ENCODE measurements at regions not wholly inside any gene's neighbourhood (a gene's known extent, or its start where the extent isn't known, plus 50 kb on each side); places are given as distances from the start of the nearest gene placed in this dataset.

DNA sequence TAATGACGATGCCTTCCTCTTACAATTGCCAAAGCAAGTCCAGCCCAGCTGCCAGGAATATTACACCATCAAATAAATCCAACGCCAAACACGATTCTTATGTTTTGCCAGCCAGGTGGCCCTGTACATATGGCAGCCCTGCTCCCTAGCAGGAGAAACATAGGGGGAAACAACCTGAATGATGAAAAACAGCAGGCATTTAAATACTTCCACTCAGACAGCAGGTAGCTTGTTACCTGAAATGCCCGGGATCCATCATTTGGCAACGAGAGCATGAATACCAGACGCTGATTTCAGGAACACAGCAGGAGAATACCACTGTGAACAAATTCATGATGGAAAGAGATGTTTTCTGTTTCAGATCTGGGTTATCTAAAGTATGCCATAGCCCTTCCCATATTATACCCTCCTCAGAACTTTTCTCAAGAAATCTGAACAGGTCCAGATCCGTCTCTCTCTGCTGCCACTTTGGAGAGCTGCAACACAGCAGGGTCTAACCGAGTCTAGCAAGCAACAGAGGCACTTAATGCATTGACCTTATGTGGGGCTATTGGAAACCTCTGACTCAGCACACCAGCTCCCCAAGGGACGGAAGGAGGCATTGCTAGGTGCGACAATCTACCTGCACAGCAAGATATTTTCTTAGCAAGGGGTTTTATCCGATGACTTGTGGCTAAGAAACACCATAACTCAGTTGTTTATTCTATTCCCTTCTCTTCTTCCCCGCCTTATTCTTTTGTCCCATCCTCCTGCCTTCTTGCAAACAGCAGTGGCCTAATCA, 166.3 kb downstream of the BARHL2 start:
- TF ChIP-seq, protein P1, sequence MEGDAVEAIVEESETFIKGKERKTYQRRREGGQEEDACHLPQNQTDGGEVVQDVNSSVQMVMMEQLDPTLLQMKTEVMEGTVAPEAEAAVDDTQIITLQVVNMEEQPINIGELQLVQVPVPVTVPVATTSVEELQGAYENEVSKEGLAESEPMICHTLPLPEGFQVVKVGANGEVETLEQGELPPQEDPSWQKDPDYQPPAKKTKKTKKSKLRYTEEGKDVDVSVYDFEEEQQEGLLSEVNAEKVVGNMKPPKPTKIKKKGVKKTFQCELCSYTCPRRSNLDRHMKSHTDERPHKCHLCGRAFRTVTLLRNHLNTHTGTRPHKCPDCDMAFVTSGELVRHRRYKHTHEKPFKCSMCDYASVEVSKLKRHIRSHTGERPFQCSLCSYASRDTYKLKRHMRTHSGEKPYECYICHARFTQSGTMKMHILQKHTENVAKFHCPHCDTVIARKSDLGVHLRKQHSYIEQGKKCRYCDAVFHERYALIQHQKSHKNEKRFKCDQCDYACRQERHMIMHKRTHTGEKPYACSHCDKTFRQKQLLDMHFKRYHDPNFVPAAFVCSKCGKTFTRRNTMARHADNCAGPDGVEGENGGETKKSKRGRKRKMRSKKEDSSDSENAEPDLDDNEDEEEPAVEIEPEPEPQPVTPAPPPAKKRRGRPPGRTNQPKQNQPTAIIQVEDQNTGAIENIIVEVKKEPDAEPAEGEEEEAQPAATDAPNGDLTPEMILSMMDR (IDR thresholded peaks at IDR 0.05; ENCODE audit: borderline replicate concordance, control extremely low read depth, extremely low read depth, insufficient read depth, missing control alignments): no peak
- in situ Hi-C loops (cut with MboI; ENCODE audit: low sequenced_read_pairs, unreplicated experiment): no loop called here
- no peak for DNase-seq (ENCODE audit: low spot score)

DNA sequence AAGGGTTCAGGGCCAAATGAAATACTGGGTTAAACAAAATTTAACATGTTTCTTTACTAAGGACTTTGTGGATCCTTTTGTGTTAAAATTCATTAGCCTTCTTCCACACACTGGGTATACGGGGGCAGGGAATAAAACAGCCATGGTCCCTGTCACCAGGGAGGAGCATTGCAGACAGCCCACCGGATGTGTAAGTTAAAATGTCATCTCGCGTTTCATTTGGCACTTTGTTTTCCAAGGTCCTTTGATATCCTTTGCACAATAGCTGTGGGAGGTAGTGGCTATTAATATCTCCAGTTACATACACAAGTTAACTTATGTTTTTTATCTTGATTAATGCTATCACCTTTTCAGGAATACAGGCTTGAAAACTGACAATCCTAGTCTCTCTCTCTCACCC, 172.7 kb downstream of the BARHL2 start:
- DNase-seq (ENCODE audit: low spot score): no peak
- TF ChIP-seq, protein P1 (IDR thresholded peaks at IDR 0.05; ENCODE audit: borderline replicate concordance, control extremely low read depth, extremely low read depth, insufficient read depth, missing control alignments): no peak
- in situ Hi-C loops (cut with MboI; ENCODE audit: low sequenced_read_pairs, unreplicated experiment): no loop called here

GRCh38 chr1:90537606-90538362, 179.3 kb downstream of the BARHL2 start:
- no peak for DNase-seq (ENCODE audit: low spot score)
- TF ChIP-seq, protein P1 (IDR thresholded peaks at IDR 0.05; ENCODE audit: borderline replicate concordance, control extremely low read depth, extremely low read depth, insufficient read depth, missing control alignments): no peak
- in situ Hi-C loops (cut with MboI; ENCODE audit: low sequenced_read_pairs, unreplicated experiment): no loop called here

DNA sequence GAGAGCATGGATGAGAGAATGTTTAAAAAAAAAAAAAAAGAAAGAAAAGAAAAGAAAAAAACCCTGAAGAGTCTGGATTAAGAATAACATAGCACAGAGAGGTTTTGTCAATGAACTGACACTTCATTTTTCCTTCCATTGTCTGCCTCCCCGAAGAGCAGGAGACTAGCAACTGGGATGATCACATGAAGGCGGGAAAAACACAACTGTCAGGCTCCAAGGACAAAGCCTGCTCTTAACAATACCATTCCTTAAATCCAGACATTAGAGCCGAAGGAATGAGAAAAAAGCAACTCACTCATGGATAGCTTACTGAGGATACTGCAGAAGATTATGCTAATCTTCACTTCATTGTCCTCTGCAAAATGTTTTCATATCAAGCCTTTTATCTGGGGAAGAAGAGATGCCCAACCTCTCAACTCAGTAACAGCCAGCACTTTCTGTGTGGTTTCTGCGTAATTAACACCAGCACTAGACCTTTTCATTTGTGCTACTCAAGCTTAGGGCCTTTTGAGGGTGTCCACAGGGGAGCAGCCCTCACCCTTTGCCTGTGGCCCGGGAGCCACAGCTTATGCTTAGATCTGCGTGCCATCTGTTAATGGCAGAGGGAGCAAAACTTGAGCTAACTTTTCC, 182.3 kb downstream of the BARHL2 start:
- DNase-seq (ENCODE audit: low spot score): no peak

DNA sequence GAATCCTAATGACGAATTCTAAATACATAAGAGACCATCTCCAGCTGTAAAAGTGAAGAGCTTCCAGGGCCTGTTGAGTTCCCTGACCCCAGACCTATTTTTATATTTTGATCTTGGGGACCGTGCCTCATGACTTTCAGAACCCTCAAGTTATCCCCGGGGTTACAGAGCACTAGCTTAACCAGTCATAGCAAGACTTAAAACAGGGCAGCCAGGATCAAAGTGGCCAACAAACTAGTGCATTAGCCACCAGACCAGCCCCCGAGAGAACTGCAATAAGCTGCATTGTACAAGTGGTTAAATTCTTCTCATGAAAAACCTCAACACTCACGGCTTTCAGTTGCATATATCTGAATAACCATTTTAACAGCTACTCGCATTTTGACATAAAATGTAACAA, 183.0 kb downstream of the BARHL2 start:
- in situ Hi-C loops (cut with MboI; ENCODE audit: low sequenced_read_pairs, unreplicated experiment): no loop called here
- DNase-seq (ENCODE audit: low spot score): no peak
- TF ChIP-seq, protein P1 (IDR thresholded peaks at IDR 0.05; ENCODE audit: borderline replicate concordance, control extremely low read depth, extremely low read depth, insufficient read depth, missing control alignments): no peak

More for the DNA sequence above, 182.3 kb downstream of the BARHL2 start:
- in situ Hi-C loops (cut with MboI; ENCODE audit: low sequenced_read_pairs, unreplicated experiment): no loop called here
- TF ChIP-seq, protein P1 (IDR thresholded peaks at IDR 0.05; ENCODE audit: borderline replicate concordance, control extremely low read depth, extremely low read depth, insufficient read depth, missing control alignments): no peak

- no peak for DNase-seq (ENCODE audit: low spot score)
- in situ Hi-C loops (cut with MboI; ENCODE audit: low sequenced_read_pairs, unreplicated experiment): no loop called here
- TF ChIP-seq, protein P1 (IDR thresholded peaks at IDR 0.05; ENCODE audit: borderline replicate concordance, control extremely low read depth, extremely low read depth, insufficient read depth, missing control alignments): no peak
Observed at GRCh38 chr1:90526954-90527353, 190.1 kb downstream of the BARHL2 start.

All from GM13976 (cell line).